ENCODE measurements at regions not wholly inside any gene's neighbourhood (a gene's known extent, or its start where the extent isn't known, plus 50 kb on each side); places are given as distances from the start of the nearest gene placed in this dataset.

- no peak for DNase-seq
These were observed 559.6 kb upstream of the DAB1 start for GRCh38 chr1:57983441-57983840.

- DNase-seq, result no peak
These were observed 559.0 kb upstream of the DAB1 start for GRCh38 chr1:57982852-57983251.

- DNase-seq, result no peak
These were observed 552.4 kb upstream of the DAB1 start for GRCh38 chr1:57976216-57976615.

- DNase-seq, result no peak
These were observed 544.5 kb upstream of the DAB1 start for GRCh38 chr1:57968321-57968720.

- no peak for DNase-seq
These were observed 543.0 kb upstream of the DAB1 start for GRCh38 chr1:57966751-57967406.

- no peak for DNase-seq
These were observed 542.5 kb upstream of the DAB1 start for GRCh38 chr1:57966340-57966739.

GRCh38 chr1:57963581-57963980 lies 539.7 kb upstream of the DAB1 start:
- DNase-seq, result no peak

- no peak for DNase-seq
These were observed 535.8 kb upstream of the DAB1 start for GRCh38 chr1:57959531-57960241.

- DNase-seq, result no peak
These were observed 533.7 kb upstream of the DAB1 start for GRCh38 chr1:57957576-57957975.

GRCh38 chr1:57951390-57951789 lies 527.5 kb upstream of the DAB1 start:
- DNase-seq, result no peak

- no peak for DNase-seq
These were observed 525.3 kb upstream of the DAB1 start for GRCh38 chr1:57949168-57949567.

GRCh38 chr1:57947471-57947870 lies 523.6 kb upstream of the DAB1 start:
- no peak for DNase-seq

- no peak for DNase-seq
These were observed 521.2 kb upstream of the DAB1 start for GRCh38 chr1:57945045-57945444.

- no peak for DNase-seq
These were observed 519.5 kb upstream of the DAB1 start for GRCh38 chr1:57943365-57943764.

- DNase-seq, result no peak
These were observed 510.9 kb upstream of the DAB1 start for GRCh38 chr1:57934745-57935144.

GRCh38 chr1:57927003-57927402 lies 503.1 kb upstream of the DAB1 start:
- DNase-seq, result no peak

GRCh38 chr1:57926025-57926552 lies 502.2 kb upstream of the DAB1 start:
- no peak for DNase-seq

GRCh38 chr1:57925226-57925625 lies 501.4 kb upstream of the DAB1 start:
- DNase-seq, result no peak

- no peak for DNase-seq
These were observed 498.3 kb upstream of the DAB1 start for GRCh38 chr1:57922130-57922529.

GRCh38 chr1:57916041-57916440 lies 492.2 kb upstream of the DAB1 start:
- DNase-seq, result no peak

GRCh38 chr1:57911427-57911826 lies 487.6 kb upstream of the DAB1 start:
- DNase-seq, result no peak

- no peak for DNase-seq
These were observed 486.9 kb upstream of the DAB1 start for GRCh38 chr1:57910782-57911181.

GRCh38 chr1:57910305-57910704 lies 486.4 kb upstream of the DAB1 start:
- no peak for DNase-seq

- DNase-seq, result no peak
These were observed 484.5 kb upstream of the DAB1 start for GRCh38 chr1:57908147-57908890.
